SW 1271 (cell line): ENCODE measurements at regions not wholly inside any gene's neighbourhood (a gene's known extent, or its start where the extent isn't known, plus 50 kb on each side); places are given as distances from the start of the nearest gene placed in this dataset.

Source experiments
- DNase-seq, 2 experiments: peaks; one replicate each; lab custom pipeline; 2025; lab: John Stamatoyannopoulos, UW

GRCh38 chr4:44804301-44804700 lies 77.9 kb upstream of the GNPDA2 start:
- no peak for DNase-seq

DNA sequence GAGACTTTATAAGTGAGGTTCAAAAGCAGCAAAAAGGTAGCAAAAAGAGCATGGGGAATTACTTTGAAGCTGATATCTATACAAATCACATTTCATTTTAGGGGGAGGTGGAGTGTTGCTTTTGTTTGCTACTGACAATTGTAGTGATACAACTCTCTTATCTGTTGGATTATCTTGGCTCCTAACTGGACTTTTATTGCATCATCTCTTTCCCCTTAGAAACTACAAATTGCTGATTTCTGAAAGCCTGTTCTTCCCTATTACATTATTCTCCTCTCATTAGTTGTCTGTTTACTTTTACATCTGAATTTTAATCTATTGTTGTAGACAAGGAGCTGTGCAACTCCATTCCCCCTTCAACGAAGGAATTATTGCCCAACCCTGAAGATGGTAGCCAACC lies 75.0 kb upstream of the GNPDA2 start:
- DNase-seq, result no peak

DNA sequence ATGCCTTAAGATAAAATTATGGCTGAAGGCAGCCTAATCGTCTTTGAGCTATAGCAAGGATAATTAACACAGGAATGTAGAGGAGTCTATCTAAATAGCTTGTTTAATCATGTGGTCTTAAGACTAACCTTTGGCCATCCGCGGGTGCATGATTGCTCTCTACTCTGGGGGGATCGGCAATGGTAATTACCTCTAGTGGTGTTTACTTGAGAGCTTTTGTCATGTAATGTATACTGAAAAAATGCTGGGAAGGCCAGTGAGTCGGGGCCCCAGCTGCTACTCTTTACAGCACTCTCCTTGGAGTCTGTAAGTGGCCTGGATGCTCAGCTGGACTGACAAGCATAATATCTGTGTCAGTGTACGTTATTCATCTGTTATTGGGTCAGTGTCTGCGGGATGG lies 65.5 kb upstream of the GNPDA2 start:
- no peak for DNase-seq

GRCh38 chr4:44777115-44777514 lies 50.8 kb upstream of the GNPDA2 start:
- DNase-seq, result no peak
